ENCODE measurements at regions not wholly inside any gene's neighbourhood (a gene's known extent, or its start where the extent isn't known, plus 50 kb on each side); places are given as distances from the start of the nearest gene placed in this dataset.

- ChIA-PET CTCF (no interaction called here), POLR2A (no interaction called here)
- H3K4me3 ChIP-seq (ENCODE audit: low read depth, low read length): no peak overlapping the region
- DNase-seq (ENCODE audit: low read depth, low spot score): no peak
- TF ChIP-seq, protein P1, sequence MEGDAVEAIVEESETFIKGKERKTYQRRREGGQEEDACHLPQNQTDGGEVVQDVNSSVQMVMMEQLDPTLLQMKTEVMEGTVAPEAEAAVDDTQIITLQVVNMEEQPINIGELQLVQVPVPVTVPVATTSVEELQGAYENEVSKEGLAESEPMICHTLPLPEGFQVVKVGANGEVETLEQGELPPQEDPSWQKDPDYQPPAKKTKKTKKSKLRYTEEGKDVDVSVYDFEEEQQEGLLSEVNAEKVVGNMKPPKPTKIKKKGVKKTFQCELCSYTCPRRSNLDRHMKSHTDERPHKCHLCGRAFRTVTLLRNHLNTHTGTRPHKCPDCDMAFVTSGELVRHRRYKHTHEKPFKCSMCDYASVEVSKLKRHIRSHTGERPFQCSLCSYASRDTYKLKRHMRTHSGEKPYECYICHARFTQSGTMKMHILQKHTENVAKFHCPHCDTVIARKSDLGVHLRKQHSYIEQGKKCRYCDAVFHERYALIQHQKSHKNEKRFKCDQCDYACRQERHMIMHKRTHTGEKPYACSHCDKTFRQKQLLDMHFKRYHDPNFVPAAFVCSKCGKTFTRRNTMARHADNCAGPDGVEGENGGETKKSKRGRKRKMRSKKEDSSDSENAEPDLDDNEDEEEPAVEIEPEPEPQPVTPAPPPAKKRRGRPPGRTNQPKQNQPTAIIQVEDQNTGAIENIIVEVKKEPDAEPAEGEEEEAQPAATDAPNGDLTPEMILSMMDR (IDR thresholded peaks at IDR 0.05; ENCODE audit: insufficient read depth, low read length, missing control alignments): no peak
These were observed 190.2 kb upstream of the DPH6 start for GRCh38 chr15:35736150-35736549.

GRCh38 chr15:35737441-35737840 lies 191.5 kb upstream of the DPH6 start:
- no peak for DNase-seq (ENCODE audit: low read depth, low spot score)
- TF ChIP-seq, protein P1 (IDR thresholded peaks at IDR 0.05; ENCODE audit: insufficient read depth, low read length, missing control alignments): no peak
- ChIA-PET CTCF (interaction anchor here (0.8 to 1.2 kb wide), 2 partner anchors 40 to 448 kb away, joined by 3 to 4 read pairs; no protein-coding TSS in a partner anchor), POLR2A (no interaction called here)
- H3K4me3 ChIP-seq (ENCODE audit: low read depth, low read length): no peak overlapping the region

- TF ChIP-seq, protein P1 (IDR thresholded peaks at IDR 0.05; ENCODE audit: insufficient read depth, low read length, missing control alignments): no peak
- POLR2A ChIA-PET: interaction anchor here (0.8 kb wide), 1 partner anchor 193 kb away, joined by 3 read pairs; the partner anchor contains the start of gene DPH6
- CTCF ChIA-PET: interaction anchor here (1.2 to 1.6 kb wide), 2 partner anchors 13 to 41 kb away, joined by 3 to 13 read pairs; no protein-coding TSS in a partner anchor
- no peak for DNase-seq (ENCODE audit: low read depth, low spot score)
- H3K4me3 ChIP-seq (ENCODE audit: low read depth, low read length): no peak overlapping the region
These were observed 192.4 kb upstream of the DPH6 start for GRCh38 chr15:35738370-35738769.

DNA sequence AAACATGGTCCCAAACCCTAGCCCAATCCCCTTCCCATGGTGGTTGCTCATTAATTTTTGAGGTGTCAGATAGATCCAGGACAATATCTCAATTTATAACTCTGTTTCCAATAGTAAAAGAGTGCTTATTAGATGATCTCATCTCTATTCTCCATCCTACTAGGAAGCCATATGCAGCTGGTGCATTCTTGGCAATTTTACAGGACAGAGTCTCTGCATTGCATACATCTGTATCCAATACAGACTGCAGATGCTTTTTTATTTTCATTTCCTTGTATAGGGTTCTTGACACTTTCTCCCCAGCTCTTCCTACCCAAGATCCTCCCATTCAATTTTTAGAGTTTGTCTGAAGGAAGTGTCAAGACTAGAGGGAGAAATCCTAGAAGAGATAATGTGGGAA lies 194.8 kb upstream of the DPH6 start:
- H3K4me3 ChIP-seq (ENCODE audit: low read depth, low read length): no peak overlapping the region
- POLR2A ChIA-PET: no interaction called here
- TF ChIP-seq, protein P1 (IDR thresholded peaks at IDR 0.05; ENCODE audit: insufficient read depth, low read length, missing control alignments): no peak
- CTCF ChIA-PET: interaction anchor here (1.2 to 4.5 kb wide), 3 partner anchors 11 to 452 kb away, joined by 3 to 52 read pairs (median 3); no protein-coding TSS in a partner anchor
- peak; percentile 67 for DNase-seq (ENCODE audit: low read depth, low spot score)

- H3K4me3 ChIP-seq (ENCODE audit: low read depth, low read length): no peak overlapping the region
- POLR2A ChIA-PET: no interaction called here
- no peak for DNase-seq (ENCODE audit: low read depth, low spot score)
- CTCF ChIA-PET: interaction anchor here (1.2 to 4.5 kb wide), 3 partner anchors 10 to 452 kb away, joined by 3 to 52 read pairs (median 3); no protein-coding TSS in a partner anchor
- TF ChIP-seq, protein P1 (IDR thresholded peaks at IDR 0.05; ENCODE audit: insufficient read depth, low read length, missing control alignments): no peak
These were observed 195.4 kb upstream of the DPH6 start for GRCh38 chr15:35741395-35741794.

DNA sequence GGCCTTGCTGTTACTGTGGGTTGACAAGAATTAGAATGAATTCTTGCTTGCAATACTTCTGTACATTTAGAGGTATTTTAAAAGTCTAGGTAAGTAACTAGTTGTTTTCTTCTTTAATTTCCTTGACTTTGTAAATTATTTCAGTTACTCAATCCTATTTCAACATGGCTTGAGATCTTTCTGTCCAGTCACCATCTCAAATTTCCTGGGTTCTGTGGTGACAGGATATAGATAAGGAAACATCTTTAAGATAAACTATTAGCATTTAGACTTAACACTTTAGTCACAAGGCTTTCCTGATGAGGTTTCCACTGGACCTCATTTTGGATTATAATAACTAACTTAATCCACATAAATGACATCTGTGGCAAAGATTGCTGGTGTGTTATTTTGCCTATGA lies 195.9 kb upstream of the DPH6 start:
- H3K4me3 ChIP-seq (ENCODE audit: low read depth, low read length): no peak overlapping the region
- CTCF ChIA-PET: interaction anchor here (1.2 to 4.5 kb wide), 2 partner anchors 10 to 453 kb away, joined by 3 to 52 read pairs; no protein-coding TSS in a partner anchor

More for the DNA sequence above, 195.9 kb upstream of the DPH6 start:
- POLR2A ChIA-PET: no interaction called here
- no peak for DNase-seq (ENCODE audit: low read depth, low spot score)
- TF ChIP-seq, protein P1 (IDR thresholded peaks at IDR 0.05; ENCODE audit: insufficient read depth, low read length, missing control alignments): no peak

All from AG04449 (cell line).